ENCODE measurements at regions not wholly inside any gene's neighbourhood (a gene's known extent, or its start where the extent isn't known, plus 50 kb on each side); places are given as distances from the start of the nearest gene placed in this dataset.

DNA sequence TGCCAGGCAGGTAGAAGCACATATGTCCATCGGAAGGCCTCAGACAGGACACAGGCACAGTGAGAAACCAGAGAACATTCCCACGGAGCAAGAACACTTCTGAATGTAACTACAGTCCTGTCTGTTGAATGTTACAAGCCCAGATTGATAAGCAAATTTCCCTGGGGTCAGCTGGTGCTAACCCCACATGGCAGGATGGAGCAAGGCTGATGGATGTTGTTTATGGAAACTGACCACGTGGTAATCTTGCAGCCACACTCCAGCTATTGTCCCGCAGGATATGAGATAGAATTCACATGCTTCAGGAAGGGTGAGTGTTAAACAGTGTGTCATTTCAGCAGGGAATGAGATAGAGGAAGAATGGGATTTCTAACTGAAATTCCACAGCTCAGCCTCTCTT, 138.8 kb upstream of the COPS8 start (continued):
- TF ChIP-seq, protein P1, sequence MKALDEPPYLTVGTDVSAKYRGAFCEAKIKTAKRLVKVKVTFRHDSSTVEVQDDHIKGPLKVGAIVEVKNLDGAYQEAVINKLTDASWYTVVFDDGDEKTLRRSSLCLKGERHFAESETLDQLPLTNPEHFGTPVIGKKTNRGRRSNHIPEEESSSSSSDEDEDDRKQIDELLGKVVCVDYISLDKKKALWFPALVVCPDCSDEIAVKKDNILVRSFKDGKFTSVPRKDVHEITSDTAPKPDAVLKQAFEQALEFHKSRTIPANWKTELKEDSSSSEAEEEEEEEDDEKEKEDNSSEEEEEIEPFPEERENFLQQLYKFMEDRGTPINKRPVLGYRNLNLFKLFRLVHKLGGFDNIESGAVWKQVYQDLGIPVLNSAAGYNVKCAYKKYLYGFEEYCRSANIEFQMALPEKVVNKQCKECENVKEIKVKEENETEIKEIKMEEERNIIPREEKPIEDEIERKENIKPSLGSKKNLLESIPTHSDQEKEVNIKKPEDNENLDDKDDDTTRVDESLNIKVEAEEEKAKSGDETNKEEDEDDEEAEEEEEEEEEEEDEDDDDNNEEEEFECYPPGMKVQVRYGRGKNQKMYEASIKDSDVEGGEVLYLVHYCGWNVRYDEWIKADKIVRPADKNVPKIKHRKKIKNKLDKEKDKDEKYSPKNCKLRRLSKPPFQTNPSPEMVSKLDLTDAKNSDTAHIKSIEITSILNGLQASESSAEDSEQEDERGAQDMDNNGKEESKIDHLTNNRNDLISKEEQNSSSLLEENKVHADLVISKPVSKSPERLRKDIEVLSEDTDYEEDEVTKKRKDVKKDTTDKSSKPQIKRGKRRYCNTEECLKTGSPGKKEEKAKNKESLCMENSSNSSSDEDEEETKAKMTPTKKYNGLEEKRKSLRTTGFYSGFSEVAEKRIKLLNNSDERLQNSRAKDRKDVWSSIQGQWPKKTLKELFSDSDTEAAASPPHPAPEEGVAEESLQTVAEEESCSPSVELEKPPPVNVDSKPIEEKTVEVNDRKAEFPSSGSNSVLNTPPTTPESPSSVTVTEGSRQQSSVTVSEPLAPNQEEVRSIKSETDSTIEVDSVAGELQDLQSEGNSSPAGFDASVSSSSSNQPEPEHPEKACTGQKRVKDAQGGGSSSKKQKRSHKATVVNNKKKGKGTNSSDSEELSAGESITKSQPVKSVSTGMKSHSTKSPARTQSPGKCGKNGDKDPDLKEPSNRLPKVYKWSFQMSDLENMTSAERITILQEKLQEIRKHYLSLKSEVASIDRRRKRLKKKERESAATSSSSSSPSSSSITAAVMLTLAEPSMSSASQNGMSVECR (CRISPR knock-in tag; IDR thresholded peaks at IDR 0.05; ENCODE audit: borderline replicate concordance) = no peak
- no peak for TF ChIP-seq GRHL2 (CRISPR knock-in tag; IDR thresholded peaks at IDR 0.05; ENCODE audit: insufficient replicate concordance, severe bottlenecking)
- no peak for TF ChIP-seq TCF7 (CRISPR knock-in tag; IDR thresholded peaks at IDR 0.05; ENCODE audit: low read depth)
- TF ChIP-seq ETV6 (CRISPR knock-in tag; IDR thresholded peaks at IDR 0.05) = no peak
- TF ChIP-seq MYBL2 (CRISPR knock-in tag; IDR thresholded peaks at IDR 0.05) = no peak
- no peak for TF ChIP-seq RELA (CRISPR knock-in tag; IDR thresholded peaks at IDR 0.05; ENCODE audit: borderline replicate concordance)
- TF ChIP-seq, protein P2, sequence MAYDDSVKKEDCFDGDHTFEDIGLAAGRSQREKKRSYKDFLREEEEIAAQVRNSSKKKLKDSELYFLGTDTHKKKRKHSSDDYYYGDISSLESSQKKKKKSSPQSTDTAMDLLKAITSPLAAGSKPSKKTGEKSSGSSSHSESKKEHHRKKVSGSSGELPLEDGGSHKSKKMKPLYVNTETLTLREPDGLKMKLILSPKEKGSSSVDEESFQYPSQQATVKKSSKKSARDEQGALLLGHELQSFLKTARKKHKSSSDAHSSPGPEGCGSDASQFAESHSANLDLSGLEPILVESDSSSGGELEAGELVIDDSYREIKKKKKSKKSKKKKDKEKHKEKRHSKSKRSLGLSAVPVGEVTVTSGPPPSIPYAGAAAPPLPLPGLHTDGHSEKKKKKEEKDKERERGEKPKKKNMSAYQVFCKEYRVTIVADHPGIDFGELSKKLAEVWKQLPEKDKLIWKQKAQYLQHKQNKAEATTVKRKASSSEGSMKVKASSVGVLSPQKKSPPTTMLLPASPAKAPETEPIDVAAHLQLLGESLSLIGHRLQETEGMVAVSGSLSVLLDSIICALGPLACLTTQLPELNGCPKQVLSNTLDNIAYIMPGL (CRISPR knock-in tag; IDR thresholded peaks at IDR 0.05) = no peak
- TF ChIP-seq, protein P3, sequence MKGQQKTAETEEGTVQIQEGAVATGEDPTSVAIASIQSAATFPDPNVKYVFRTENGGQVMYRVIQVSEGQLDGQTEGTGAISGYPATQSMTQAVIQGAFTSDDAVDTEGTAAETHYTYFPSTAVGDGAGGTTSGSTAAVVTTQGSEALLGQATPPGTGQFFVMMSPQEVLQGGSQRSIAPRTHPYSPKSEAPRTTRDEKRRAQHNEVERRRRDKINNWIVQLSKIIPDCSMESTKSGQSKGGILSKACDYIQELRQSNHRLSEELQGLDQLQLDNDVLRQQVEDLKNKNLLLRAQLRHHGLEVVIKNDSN (CRISPR knock-in tag; IDR thresholded peaks at IDR 0.05) = no peak
- no peak for TF ChIP-seq FOXK1 (CRISPR knock-in tag; IDR thresholded peaks at IDR 0.05)
- no peak for TF ChIP-seq CREB1 (CRISPR knock-in tag; IDR thresholded peaks at IDR 0.05)

DNA sequence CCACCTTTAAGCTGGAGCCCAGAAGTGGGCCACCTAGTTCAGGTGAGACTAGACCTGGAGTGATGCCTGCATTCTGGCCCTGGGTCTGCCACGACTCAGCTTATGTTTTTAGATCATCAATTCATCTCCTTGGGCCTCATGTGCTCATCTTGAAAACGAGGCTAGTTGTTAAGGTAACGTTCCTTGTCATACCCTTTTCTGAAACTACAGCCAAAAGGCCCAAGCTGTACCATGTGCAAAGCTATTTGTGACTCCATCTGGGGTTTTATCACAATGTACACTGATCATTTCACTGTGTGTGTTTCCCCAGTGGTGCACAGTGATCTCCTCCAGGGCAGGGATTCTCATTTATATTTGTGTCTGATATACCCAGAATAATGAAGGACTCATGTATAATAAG, 138.4 kb upstream of the COPS8 start:
- H3K36me3 Mint-ChIP-seq = peaks cover 13% of the 10 kb centered on the region
- H3K4me3 Mint-ChIP-seq = no peak overlapping the region
- ATAC-seq (no peak), DNase-seq (ENCODE audit: low spot score) (no peak)
- CTCF ChIA-PET = no interaction called here
- TF ChIP-seq ELF4 (CRISPR knock-in tag; IDR thresholded peaks at IDR 0.05; ENCODE audit: low read depth) = no peak
- no peak for TF ChIP-seq FOXJ3 (CRISPR knock-in tag; IDR thresholded peaks at IDR 0.05; ENCODE audit: borderline replicate concordance)
- TF ChIP-seq, protein P4, sequence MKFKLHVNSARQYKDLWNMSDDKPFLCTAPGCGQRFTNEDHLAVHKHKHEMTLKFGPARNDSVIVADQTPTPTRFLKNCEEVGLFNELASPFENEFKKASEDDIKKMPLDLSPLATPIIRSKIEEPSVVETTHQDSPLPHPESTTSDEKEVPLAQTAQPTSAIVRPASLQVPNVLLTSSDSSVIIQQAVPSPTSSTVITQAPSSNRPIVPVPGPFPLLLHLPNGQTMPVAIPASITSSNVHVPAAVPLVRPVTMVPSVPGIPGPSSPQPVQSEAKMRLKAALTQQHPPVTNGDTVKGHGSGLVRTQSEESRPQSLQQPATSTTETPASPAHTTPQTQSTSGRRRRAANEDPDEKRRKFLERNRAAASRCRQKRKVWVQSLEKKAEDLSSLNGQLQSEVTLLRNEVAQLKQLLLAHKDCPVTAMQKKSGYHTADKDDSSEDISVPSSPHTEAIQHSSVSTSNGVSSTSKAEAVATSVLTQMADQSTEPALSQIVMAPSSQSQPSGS (CRISPR knock-in tag; IDR thresholded peaks at IDR 0.05; ENCODE audit: borderline replicate concordance, low read depth) = no peak
- TF ChIP-seq SMAD3 (CRISPR knock-in tag; IDR thresholded peaks at IDR 0.05; ENCODE audit: borderline replicate concordance) = no peak
- TF ChIP-seq ZNF219 (CRISPR knock-in tag; IDR thresholded peaks at IDR 0.05; ENCODE audit: borderline replicate concordance) = no peak
- no peak for TF ChIP-seq TCF7 (CRISPR knock-in tag; IDR thresholded peaks at IDR 0.05; ENCODE audit: low read depth)
- no peak for TF ChIP-seq NR3C1 (CRISPR knock-in tag; conservative IDR thresholded peaks at IDR 0.05; ENCODE audit: low read depth)
- TF ChIP-seq, protein P5, sequence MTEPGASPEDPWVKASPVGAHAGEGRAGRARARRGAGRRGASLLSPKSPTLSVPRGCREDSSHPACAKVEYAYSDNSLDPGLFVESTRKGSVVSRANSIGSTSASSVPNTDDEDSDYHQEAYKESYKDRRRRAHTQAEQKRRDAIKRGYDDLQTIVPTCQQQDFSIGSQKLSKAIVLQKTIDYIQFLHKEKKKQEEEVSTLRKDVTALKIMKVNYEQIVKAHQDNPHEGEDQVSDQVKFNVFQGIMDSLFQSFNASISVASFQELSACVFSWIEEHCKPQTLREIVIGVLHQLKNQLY (CRISPR knock-in tag; IDR thresholded peaks at IDR 0.05) = no peak
- TF ChIP-seq ZNF121 (CRISPR knock-in tag; IDR thresholded peaks at IDR 0.05) = no peak
- TF ChIP-seq IRF2 (CRISPR knock-in tag; IDR thresholded peaks at IDR 0.05; ENCODE audit: borderline replicate concordance, low read depth) = no peak
- TF ChIP-seq, protein P6, sequence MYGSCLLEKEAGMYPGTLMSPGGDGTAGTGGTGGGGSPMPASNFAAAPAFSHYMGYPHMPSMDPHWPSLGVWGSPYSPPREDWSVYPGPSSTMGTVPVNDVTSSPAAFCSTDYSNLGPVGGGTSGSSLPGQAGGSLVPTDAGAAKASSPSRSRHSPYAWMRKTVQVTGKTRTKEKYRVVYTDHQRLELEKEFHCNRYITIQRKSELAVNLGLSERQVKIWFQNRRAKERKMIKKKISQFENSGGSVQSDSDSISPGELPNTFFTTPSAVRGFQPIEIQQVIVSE (CRISPR knock-in tag; IDR thresholded peaks at IDR 0.05; ENCODE audit: borderline replicate concordance) = no peak
- TF ChIP-seq, protein P7, sequence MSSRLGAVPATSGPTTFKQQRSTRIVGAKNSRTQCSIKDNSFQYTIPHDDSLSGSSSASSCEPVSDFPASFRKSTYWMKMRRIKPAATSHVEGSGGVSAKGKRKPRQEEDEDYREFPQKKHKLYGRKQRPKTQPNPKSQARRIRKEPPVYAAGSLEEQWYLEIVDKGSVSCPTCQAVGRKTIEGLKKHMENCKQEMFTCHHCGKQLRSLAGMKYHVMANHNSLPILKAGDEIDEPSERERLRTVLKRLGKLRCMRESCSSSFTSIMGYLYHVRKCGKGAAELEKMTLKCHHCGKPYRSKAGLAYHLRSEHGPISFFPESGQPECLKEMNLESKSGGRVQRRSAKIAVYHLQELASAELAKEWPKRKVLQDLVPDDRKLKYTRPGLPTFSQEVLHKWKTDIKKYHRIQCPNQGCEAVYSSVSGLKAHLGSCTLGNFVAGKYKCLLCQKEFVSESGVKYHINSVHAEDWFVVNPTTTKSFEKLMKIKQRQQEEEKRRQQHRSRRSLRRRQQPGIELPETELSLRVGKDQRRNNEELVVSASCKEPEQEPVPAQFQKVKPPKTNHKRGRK (CRISPR knock-in tag; IDR thresholded peaks at IDR 0.05; ENCODE audit: borderline replicate concordance) = no peak
- peaks cover 12% of the 10 kb centered on the region for H3K9me3 Mint-ChIP-seq
- POLR2A ChIA-PET = no interaction called here
- peaks cover 9% of the 10 kb centered on the region for H3K4me1 Mint-ChIP-seq
- H3K27me3 Mint-ChIP-seq (ENCODE audit: low read depth) = peaks cover 4% of the 10 kb centered on the region; the same call in 1 of the 2 replicates
- no peak overlapping the region for H3K27ac Mint-ChIP-seq
